ENCODE measurements at regions not wholly inside any gene's neighbourhood (a gene's known extent, or its start where the extent isn't known, plus 50 kb on each side); places are given as distances from the start of the nearest gene placed in this dataset.

GRCh38 chr4:32172086-32172485 is 1451.9 kb downstream of the PCDH7 start:
- peaks cover 4% of the 10 kb centered on the region for H3K4me1 Mint-ChIP-seq (ENCODE audit: unreplicated experiment)
- H3K36me3 Mint-ChIP-seq (ENCODE audit: unreplicated experiment) = no peaks in the 10 kb centered on the region
- TF ChIP-seq CTCF (IDR thresholded peaks at IDR 0.05) = no peak
- H3K9me3 Mint-ChIP-seq (ENCODE audit: unreplicated experiment) = peaks cover 11% of the 10 kb centered on the region
- H3K27me3 Mint-ChIP-seq (ENCODE audit: unreplicated experiment) = no peaks in the 10 kb centered on the region
- no peak overlapping the region for H3K27ac Mint-ChIP-seq (ENCODE audit: unreplicated experiment)
- H3K4me3 Mint-ChIP-seq (ENCODE audit: unreplicated experiment) = no peak overlapping the region
- no peak for DNase-seq (ENCODE audit: extremely low spot score, unreplicated experiment)

- H3K4me3 Mint-ChIP-seq (ENCODE audit: unreplicated experiment) = no peak overlapping the region
- peaks cover 14% of the 10 kb centered on the region for H3K9me3 Mint-ChIP-seq (ENCODE audit: unreplicated experiment)
- H3K4me1 Mint-ChIP-seq (ENCODE audit: unreplicated experiment) = peaks cover 4% of the 10 kb centered on the region
- no peak for TF ChIP-seq CTCF (IDR thresholded peaks at IDR 0.05)
- no peak overlapping the region for H3K27ac Mint-ChIP-seq (ENCODE audit: unreplicated experiment)
- H3K27me3 Mint-ChIP-seq (ENCODE audit: unreplicated experiment) = no peaks in the 10 kb centered on the region
- DNase-seq (ENCODE audit: extremely low spot score, unreplicated experiment) = no peak
- no peaks in the 10 kb centered on the region for H3K36me3 Mint-ChIP-seq (ENCODE audit: unreplicated experiment)
Observed at GRCh38 chr4:32172761-32173160, 1452.6 kb downstream of the PCDH7 start.

DNA sequence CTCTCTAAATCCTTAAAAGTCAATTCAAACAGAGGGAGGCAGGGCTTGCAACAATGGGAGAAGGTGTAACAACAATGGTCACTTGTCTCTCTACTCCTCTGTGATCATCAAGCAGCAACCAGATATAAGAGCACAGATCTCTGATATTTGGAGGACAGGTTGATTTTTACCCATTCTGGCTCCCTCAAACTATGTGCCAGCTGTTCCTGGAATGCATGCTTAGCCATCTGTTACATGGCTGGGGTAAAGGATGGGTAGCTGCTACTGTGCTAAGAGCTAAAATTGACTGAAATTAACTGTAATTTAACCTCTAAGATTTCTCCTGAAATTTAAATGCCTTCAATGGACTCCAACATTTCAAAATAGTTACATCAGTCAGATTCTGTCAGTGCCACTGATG is 1459.9 kb downstream of the PCDH7 start:
- no peak for DNase-seq (ENCODE audit: extremely low spot score, unreplicated experiment)
- peaks cover 22% of the 10 kb centered on the region for H3K9me3 Mint-ChIP-seq (ENCODE audit: unreplicated experiment)
- H3K4me3 Mint-ChIP-seq (ENCODE audit: unreplicated experiment) = no peak overlapping the region
- no peak overlapping the region for H3K27ac Mint-ChIP-seq (ENCODE audit: unreplicated experiment)
- no peak for TF ChIP-seq CTCF (IDR thresholded peaks at IDR 0.05)
- H3K36me3 Mint-ChIP-seq (ENCODE audit: unreplicated experiment) = no peaks in the 10 kb centered on the region
- H3K4me1 Mint-ChIP-seq (ENCODE audit: unreplicated experiment) = peaks cover 2% of the 10 kb centered on the region
- no peaks in the 10 kb centered on the region for H3K27me3 Mint-ChIP-seq (ENCODE audit: unreplicated experiment)

DNA sequence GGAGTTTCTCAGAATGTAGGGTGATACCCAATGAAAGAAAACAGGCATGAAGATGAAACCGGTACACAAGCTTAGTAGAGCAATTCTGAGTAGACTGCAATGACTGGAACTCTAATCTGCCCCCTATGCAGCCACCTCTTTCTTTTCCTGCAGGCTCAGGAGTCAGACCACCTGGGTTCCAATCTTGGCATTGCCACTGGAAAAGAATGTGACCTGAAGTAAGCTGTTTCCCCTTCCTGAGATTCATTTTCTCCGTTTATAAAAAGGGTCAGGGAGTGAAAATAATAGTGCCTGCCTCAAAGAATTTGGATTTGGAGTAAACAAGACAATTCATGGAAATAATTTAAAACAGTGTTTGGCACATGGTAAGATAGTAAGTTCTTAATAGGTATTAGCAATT is 1464.0 kb downstream of the PCDH7 start:
- H3K9me3 Mint-ChIP-seq (ENCODE audit: unreplicated experiment) = peaks cover 10% of the 10 kb centered on the region
- no peak for TF ChIP-seq CTCF (IDR thresholded peaks at IDR 0.05)
- no peaks in the 10 kb centered on the region for H3K36me3 Mint-ChIP-seq (ENCODE audit: unreplicated experiment)
- DNase-seq (ENCODE audit: extremely low spot score, unreplicated experiment) = no peak
- no peaks in the 10 kb centered on the region for H3K4me1 Mint-ChIP-seq (ENCODE audit: unreplicated experiment)
- no peak overlapping the region for H3K4me3 Mint-ChIP-seq (ENCODE audit: unreplicated experiment)
- no peaks in the 10 kb centered on the region for H3K27me3 Mint-ChIP-seq (ENCODE audit: unreplicated experiment)
- H3K27ac Mint-ChIP-seq (ENCODE audit: unreplicated experiment) = no peak overlapping the region

DNA sequence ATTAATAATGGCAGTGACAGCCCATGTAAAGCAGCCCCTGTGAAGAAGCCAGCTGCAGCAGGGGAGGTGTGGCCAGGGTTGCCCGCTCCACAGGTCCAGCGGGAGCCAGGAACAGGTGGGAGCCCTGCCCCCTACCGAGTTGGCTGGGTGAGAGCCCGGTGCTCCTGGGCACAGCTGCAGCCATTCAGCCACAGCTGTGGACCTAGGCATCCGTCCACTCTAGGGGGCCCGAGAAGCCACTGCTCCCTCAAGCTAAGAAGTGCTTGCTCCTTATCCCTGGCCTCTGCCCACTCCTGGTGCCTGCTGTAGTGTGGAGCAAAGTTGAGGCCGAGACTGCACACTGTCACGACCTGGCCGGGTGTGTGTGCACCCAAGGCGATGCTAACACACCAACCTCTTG is 1469.0 kb downstream of the PCDH7 start:
- Mint-ChIP-seq H3K4me3 (ENCODE audit: unreplicated experiment) (no peak overlapping the region), H3K9me3 (ENCODE audit: unreplicated experiment) (no peaks in the 10 kb centered on the region), H3K27me3 (ENCODE audit: unreplicated experiment) (no peaks in the 10 kb centered on the region), H3K4me1 (ENCODE audit: unreplicated experiment) (peaks cover 8% of the 10 kb centered on the region), H3K36me3 (ENCODE audit: unreplicated experiment) (no peaks in the 10 kb centered on the region), H3K27ac (ENCODE audit: unreplicated experiment) (no peak overlapping the region)
- DNase-seq (ENCODE audit: extremely low spot score, unreplicated experiment) = no peak
- no peak for TF ChIP-seq CTCF (IDR thresholded peaks at IDR 0.05)
